ENCODE measurements at regions not wholly inside any gene's neighbourhood (a gene's known extent, or its start where the extent isn't known, plus 50 kb on each side); places are given as distances from the start of the nearest gene placed in this dataset.
"Not testable (repeated sequence)": the region's sequence is repeated elsewhere in the genome, so short reads cannot be mapped to it uniquely, and the experiment has no call there.

- ATAC-seq = no peak
These were observed 680.7 kb downstream of the REEP3 start for GRCh38 chr10:64201936-64202335.

DNA sequence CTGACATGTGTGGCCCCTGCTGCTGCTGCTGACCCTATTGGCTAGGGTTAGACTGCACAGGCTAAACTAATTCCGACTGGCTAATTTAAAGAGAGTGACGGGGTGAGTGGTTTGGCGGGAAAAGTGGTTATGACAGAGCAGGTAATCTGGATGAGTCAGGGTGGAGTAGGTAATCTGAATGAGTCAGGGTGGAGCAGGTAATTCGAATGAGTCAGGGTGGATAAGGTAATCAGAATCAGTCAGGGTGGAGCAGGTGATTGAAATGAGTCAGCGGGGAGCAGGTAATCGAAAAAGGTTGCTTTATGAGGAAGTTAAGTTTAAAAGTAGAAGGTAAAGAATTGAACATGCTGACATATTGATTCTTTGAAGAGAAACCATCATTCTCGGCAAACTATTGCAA, 683.3 kb downstream of the REEP3 start:
- not testable (repeated sequence) for ATAC-seq

More at GRCh38 chr10:64201936-64202335, 680.7 kb downstream of the REEP3 start:
- TF ChIP-seq TCF4 (CRISPR knock-in tag; IDR thresholded peaks at IDR 0.05; ENCODE audit: borderline replicate concordance) (no peak), ARNTL (CRISPR knock-in tag; IDR thresholded peaks at IDR 0.05; ENCODE audit: borderline replicate concordance, low read depth) (no peak), BACH2 (CRISPR knock-in tag; IDR thresholded peaks at IDR 0.05; ENCODE audit: borderline replicate concordance) (no peak), CSRNP3 (CRISPR knock-in tag; IDR thresholded peaks at IDR 0.05) (no peak), ESRRG (CRISPR knock-in tag; IDR thresholded peaks at IDR 0.05) (no peak), OSR1 (CRISPR knock-in tag; IDR thresholded peaks at IDR 0.05) (no peak), POU6F1 (CRISPR knock-in tag; IDR thresholded peaks at IDR 0.05; ENCODE audit: borderline replicate concordance, low read depth) (no peak), ZC3H10 (CRISPR knock-in tag; IDR thresholded peaks at IDR 0.05) (no peak), TOX (CRISPR knock-in tag; IDR thresholded peaks at IDR 0.05; ENCODE audit: borderline replicate concordance) (no peak), ZNF8 (CRISPR knock-in tag; IDR thresholded peaks at IDR 0.05) (no peak), CSDC2 (CRISPR knock-in tag; IDR thresholded peaks at IDR 0.05) (no peak), RARB (CRISPR knock-in tag; IDR thresholded peaks at IDR 0.05) (no peak), ZNF70 (CRISPR knock-in tag; IDR thresholded peaks at IDR 0.05) (no peak)
- TF ChIP-seq, protein P1, sequence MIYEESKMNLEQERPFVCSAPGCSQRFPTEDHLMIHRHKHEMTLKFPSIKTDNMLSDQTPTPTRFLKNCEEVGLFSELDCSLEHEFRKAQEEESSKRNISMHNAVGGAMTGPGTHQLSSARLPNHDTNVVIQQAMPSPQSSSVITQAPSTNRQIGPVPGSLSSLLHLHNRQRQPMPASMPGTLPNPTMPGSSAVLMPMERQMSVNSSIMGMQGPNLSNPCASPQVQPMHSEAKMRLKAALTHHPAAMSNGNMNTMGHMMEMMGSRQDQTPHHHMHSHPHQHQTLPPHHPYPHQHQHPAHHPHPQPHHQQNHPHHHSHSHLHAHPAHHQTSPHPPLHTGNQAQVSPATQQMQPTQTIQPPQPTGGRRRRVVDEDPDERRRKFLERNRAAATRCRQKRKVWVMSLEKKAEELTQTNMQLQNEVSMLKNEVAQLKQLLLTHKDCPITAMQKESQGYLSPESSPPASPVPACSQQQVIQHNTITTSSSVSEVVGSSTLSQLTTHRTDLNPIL (CRISPR knock-in tag; IDR thresholded peaks at IDR 0.05; ENCODE audit: low read depth) = no peak

- ATAC-seq = no peak
- TF ChIP-seq RARB (CRISPR knock-in tag; IDR thresholded peaks at IDR 0.05) (no peak), CSDC2 (CRISPR knock-in tag; IDR thresholded peaks at IDR 0.05) (no peak), ZNF8 (CRISPR knock-in tag; IDR thresholded peaks at IDR 0.05) (no peak), ZFP3 (CRISPR knock-in tag; IDR thresholded peaks at IDR 0.05) (no peak), BACH2 (CRISPR knock-in tag; IDR thresholded peaks at IDR 0.05; ENCODE audit: borderline replicate concordance) (no peak), TCF4 (CRISPR knock-in tag; IDR thresholded peaks at IDR 0.05; ENCODE audit: borderline replicate concordance) (no peak), ESRRG (CRISPR knock-in tag; IDR thresholded peaks at IDR 0.05) (no peak), ZNF70 (CRISPR knock-in tag; IDR thresholded peaks at IDR 0.05) (no peak), CSRNP3 (CRISPR knock-in tag; IDR thresholded peaks at IDR 0.05) (no peak), ZFP30 (CRISPR knock-in tag; IDR thresholded peaks at IDR 0.05) (no peak), OSR1 (CRISPR knock-in tag; IDR thresholded peaks at IDR 0.05) (no peak), TSHZ2 (CRISPR knock-in tag; IDR thresholded peaks at IDR 0.05) (no peak)
These were observed 685.2 kb downstream of the REEP3 start for GRCh38 chr10:64206409-64206808.

DNA sequence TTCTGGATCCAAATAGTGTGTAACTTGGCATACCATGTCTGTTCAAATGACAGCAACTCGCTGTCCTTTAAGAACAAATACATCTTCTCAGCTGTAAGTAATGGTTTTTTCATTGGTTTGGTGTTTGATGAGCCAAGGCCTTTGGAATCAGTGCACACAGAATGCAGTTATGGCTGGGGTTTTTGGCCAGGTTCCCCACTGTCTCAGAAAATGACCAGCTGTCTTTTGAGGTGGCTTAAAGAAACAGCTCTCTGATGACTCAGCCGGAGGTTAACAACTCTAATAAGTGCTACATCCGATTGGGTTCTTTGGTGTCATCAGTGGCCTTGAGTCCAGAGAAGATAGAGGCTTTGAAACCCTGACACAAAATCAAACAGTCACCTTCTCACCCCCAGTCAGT, 688.4 kb downstream of the REEP3 start:
- no peak for ATAC-seq
- TF ChIP-seq OSR1 (CRISPR knock-in tag; IDR thresholded peaks at IDR 0.05) = no peak
- no peak for TF ChIP-seq POU6F1 (CRISPR knock-in tag; IDR thresholded peaks at IDR 0.05; ENCODE audit: borderline replicate concordance, low read depth)
- no peak for TF ChIP-seq ZFP30 (CRISPR knock-in tag; IDR thresholded peaks at IDR 0.05)
- no peak for TF ChIP-seq ZNF565 (CRISPR knock-in tag; conservative IDR thresholded peaks at IDR 0.05; ENCODE audit: low read depth)
- TF ChIP-seq TOX (CRISPR knock-in tag; IDR thresholded peaks at IDR 0.05; ENCODE audit: borderline replicate concordance) = no peak
- TF ChIP-seq ZNF70 (CRISPR knock-in tag; IDR thresholded peaks at IDR 0.05) = no peak
- TF ChIP-seq, protein P1 (CRISPR knock-in tag; IDR thresholded peaks at IDR 0.05; ENCODE audit: low read depth) = no peak
- TF ChIP-seq PPARA (CRISPR knock-in tag; IDR thresholded peaks at IDR 0.05; ENCODE audit: borderline replicate concordance) = no peak
- TF ChIP-seq ZFP3 (CRISPR knock-in tag; IDR thresholded peaks at IDR 0.05) = no peak
